Frontal cortex (tissue), 3 donors: ENCODE measurements at regions not wholly inside any gene's neighbourhood (a gene's known extent, or its start where the extent isn't known, plus 50 kb on each side); places are given as distances from the start of the nearest gene placed in this dataset.
"Not testable (repeated sequence)": the region's sequence is repeated elsewhere in the genome, so short reads cannot be mapped to it uniquely, and the experiment has no call there.

Experiments
- DNase-seq, 2 donors: peaks; one replicate each; pipeline ENCODE4 v3.0.0; 2012; ENCODE audit warnings: low spot score in 2 of 2
- FAIRE-seq: peaks from 2 replicates; lab custom pipeline; 2012; peaks lifted over from hg19 to GRCh38; lab: Jason Lieb, UNC
- donor health status: control.
- donor health status: control.
- donor health status: control.

GRCh38 chrX:113580486-113580885 lies 739.9 kb upstream of the AMOT start:
- DNase-seq (no peak), FAIRE-seq (no peak)

GRCh38 chrX:113558576-113558975 lies 717.9 kb upstream of the AMOT start:
- DNase-seq: no peak
- no peak for FAIRE-seq

DNA sequence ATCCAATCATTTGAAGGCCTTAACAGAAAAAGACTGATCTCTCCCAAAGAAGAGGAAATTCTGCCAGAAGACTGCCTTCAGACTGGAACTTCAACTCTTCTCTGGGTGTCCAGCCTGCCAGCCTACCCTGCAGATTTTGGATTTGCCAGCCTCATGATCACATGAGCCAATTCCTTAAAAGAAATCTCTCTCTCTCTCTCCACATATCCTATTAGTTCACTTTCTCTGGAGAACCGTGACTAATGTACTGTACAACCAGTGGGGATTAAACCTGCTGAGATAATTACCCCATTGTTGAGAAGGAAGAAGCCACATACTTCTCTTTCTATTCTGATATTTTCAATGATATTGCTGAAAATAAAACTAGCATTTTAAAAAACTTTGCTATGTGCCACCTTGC lies 711.3 kb upstream of the AMOT start:
- FAIRE-seq (no peak), DNase-seq (no peak)

DNA sequence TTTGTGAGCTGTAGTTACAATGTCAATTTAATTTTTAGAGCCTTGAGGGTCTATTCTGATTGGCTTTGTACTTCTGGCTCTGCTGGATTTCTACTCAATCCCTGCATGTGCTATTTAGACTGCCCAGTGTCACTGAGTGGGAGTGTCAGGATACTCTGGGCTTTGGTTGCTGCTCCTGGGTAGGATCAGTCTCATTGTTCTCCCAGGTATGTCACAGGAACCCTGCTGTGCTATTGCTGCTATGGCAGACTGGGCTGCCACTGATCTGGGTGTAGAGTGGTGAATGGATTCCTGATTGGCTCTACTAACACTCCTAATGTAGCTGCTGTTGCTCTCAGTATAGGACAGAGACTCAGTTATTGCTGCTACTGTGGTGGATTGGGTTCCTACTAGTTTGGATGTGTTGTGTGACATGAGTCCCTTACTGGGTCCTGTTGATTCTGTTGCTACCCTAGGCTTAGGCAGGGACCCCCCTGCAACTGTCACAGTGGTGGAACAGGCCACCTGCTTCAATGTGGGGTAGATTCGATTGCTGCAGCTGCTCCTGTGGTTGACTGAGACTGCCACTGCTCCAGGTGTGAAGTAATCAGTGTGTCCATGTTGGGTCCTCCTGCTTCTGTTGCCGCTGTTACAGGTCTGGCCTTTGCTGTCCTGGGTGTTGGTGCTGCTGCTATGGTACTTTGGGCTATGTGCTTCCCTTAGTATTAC lies 707.8 kb upstream of the AMOT start:
- DNase-seq (no peak), FAIRE-seq (no peak)

DNA sequence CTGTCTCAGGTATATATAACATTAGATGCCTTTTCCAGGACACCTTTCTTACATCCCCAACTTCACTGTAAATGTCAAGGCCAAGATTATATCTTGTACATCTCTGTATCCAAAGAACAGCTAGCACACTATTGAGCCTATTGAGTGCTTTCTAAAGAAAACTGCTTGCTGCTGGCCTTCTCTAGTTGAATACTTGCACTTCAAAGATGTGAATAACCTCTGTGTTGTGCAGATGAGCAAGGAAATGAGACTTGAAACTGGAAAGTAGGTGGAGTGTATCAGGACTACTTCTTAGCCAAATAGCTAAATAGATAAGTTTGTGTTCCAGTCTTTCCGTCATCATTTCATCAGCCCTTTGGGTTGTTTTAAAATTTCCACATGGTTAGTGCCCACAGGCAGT lies 704.4 kb upstream of the AMOT start:
- FAIRE-seq: no peak
- no peak for DNase-seq

DNA sequence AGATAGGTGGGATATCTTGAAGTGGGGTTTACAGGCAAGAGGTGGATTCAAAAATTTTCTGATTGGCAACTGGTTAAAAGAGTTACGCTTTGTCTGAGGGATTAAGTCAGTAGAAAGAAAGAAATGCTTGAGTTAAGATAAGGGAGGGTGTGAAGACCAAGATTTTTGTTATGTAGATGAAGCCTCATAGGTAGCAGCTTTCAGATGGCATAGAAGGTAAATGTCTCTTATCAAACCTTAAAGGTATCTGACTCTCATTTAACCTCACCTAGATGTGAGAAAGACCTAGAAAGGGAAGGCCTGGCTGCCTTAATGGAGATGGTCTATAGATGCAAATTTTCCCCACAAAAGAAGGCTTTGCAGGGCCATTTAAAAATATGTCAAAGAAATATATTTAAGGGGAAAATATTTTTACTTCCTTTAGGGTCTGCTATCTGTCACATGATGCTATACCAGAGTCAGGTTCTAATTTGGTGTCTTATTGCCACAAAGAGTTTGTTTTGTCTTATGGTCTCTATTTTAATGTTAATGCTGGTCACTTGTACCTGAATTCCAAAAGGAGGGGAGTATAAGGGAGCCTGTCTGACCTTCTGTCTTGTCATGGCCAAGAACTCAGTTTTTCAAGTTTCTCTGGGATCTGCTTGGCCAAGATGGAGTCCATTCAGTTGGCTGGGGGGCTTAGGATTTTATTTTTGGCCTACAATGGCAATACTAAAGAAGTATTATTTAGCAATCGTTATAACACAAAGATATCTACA lies 699.1 kb upstream of the AMOT start:
- DNase-seq: no peak
- no peak for FAIRE-seq

DNA sequence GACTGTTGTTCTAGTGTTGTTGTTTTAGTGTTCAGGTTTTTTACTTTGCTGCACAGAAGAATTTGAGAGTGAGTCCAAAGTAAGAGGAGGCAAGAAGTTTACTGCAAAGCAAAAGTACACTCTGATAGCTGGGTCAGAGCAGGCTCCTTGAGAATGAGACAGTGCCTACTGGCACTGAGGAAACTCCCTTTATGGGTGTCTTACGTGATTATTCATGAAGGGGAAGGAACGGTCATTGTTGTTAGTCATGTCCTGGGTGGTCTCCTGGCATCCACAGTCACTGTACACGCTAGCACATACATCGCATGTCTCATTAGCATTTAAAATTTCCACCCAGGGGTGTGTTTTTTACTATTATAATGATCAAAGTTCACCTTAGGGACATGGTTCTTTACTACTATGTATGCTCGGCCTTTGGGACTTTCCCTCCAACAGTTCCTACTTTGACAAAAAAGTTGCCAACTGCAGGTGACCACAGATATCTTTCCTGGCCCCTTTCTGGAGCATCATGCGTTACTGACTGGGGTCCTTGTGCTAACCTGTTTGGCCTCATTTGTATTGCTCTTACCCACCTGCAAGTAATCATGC lies 688.9 kb upstream of the AMOT start:
- FAIRE-seq (no peak), DNase-seq (no peak)

GRCh38 chrX:113522814-113523213 lies 682.2 kb upstream of the AMOT start:
- FAIRE-seq (no peak), DNase-seq (no peak)

GRCh38 chrX:113514906-113515305 lies 674.3 kb upstream of the AMOT start:
- DNase-seq: no peak
- no peak for FAIRE-seq

DNA sequence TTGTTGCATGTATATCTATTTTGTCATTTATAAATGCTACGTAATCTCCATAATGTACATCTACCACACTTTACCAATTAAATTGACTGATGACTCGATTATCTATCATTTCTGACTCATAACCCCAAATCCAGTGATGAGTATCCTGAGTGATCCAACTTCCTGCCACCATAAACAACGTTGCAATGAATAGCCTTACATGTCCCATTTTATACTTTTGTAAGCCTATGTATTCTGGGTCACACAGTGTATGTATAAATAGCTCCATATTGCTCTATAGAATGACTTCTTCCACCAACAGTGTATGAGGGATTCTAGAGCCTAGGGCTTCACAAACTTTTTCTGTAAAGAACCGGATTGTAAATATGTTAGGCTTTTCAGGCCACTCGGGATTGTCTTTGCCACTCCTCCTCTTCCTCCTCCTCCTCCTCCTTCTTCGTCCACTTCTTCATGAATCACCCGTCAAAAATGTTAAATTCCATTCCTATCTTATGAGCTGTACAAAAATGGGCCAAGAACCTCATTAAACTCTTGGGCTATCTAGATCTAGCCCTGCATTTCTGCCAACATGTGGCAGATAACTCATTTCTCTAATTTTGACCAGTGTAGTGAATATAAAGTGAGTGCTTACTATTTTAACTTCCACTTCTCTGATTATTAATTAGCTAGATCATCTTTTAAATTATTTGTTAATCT lies 672.2 kb upstream of the AMOT start:
- FAIRE-seq (no peak), DNase-seq (no peak)

- FAIRE-seq (no peak), DNase-seq (no peak)
Observed at GRCh38 chrX:113510586-113510985, 670.0 kb upstream of the AMOT start.

DNA sequence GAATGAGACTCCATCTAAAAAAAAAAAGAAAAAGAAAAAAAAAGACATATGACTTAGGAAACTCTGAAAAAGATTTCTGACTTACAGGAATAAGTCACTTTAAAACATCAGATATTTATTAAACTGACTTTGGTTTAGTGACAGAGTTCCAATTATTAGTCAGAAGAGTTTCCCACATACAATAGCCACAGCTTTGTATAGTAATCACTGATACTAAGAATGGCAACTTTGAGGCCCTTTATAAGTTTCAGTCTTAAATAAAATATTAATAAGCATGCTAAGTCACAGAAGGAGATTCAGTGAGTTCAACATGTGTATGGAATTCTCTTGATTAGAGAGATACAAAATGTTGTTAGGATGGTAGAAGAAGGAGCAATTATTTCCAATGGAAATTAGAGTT lies 652.3 kb upstream of the AMOT start:
- no peak for FAIRE-seq

GRCh38 chrX:113473418-113473817 lies 632.8 kb upstream of the AMOT start:
- FAIRE-seq: no peak
- DNase-seq: no peak

More for the DNA sequence above, 652.3 kb upstream of the AMOT start:
- DNase-seq: no peak

- FAIRE-seq: not testable (repeated sequence)
Observed at GRCh38 chrX:113473015-113473414, 632.4 kb upstream of the AMOT start.

DNA sequence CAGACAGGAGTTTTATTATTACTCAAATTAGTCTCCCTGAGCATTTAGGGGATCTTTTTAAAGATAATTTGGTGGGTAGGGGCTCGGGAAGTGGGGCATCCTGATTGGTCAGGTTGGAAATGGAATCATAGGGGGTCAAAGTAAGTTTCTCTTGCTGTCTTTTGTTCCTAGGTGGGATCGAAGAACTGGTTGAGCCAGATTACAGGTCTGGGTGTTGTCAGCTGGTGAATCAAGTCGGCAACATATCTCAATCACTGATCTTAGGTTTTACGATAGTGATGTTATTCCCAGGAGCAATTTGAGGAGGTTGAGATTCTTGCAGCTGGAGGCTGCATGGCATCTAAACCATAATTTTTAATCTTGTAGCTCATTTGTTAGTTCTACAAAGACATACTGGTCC lies 629.5 kb upstream of the AMOT start:
- no peak for DNase-seq
- FAIRE-seq: no peak

More at GRCh38 chrX:113473015-113473414, 632.4 kb upstream of the AMOT start:
- not testable (repeated sequence) for DNase-seq

GRCh38 chrX:113457719-113458118 lies 617.1 kb upstream of the AMOT start:
- FAIRE-seq (no peak), DNase-seq (no peak)

DNA sequence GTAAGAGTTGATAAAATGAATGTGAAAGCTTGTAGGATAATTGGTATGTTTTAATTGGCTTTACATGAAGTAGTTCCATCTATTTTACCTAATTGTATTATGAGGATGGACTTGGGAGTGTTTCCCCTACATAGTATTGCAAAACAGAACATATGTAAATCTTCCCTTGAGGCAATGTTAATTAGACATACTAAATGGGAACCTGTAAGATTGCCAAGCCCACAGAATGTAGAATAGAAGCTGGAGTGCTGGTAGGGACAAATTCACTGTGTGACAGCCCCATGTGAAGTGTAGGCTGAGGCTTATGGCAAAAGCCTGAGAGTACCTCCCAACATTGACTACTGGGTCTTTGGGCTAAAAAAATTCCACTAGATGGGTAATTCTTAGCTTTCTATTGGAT lies 615.0 kb upstream of the AMOT start:
- FAIRE-seq (no peak), DNase-seq (no peak)

GRCh38 chrX:113429011-113429410 lies 588.4 kb upstream of the AMOT start:
- DNase-seq (no peak), FAIRE-seq (no peak)

GRCh38 chrX:113422323-113422722 lies 581.7 kb upstream of the AMOT start:
- FAIRE-seq: no peak
- no peak for DNase-seq

DNA sequence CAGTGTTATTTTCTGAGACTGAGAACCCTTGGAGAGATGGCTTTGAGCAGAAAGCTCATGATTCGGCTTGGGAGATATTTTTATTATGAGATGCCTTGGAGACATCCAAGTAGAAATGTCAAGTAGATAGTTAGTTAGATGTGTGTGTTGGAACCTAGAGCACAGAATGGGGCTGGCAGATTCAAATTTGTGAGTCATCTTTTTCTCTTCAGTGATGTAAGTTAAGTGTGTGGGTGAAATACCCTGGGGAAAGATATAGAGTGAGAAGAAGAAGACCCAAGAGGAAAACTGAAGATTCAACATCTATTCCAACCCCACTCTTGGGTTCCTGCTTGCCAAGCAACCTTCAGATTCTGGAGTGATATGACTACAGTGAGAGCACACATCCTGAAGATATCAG lies 580.8 kb upstream of the AMOT start:
- FAIRE-seq: no peak

GRCh38 chrX:113412106-113412505 lies 571.5 kb upstream of the AMOT start:
- FAIRE-seq: no peak
- DNase-seq: no peak

More for the DNA sequence above, 580.8 kb upstream of the AMOT start:
- DNase-seq: no peak
